K562 (cell line): ENCODE measurements at regions not wholly inside any gene's neighbourhood (a gene's known extent, or its start where the extent isn't known, plus 50 kb on each side); places are given as distances from the start of the nearest gene placed in this dataset.

Experiments used
- ATAC-seq: fragments of 200-7000 bp; cut with Tn5 transposase; 3 replicates; pipeline ENCODE4 v1.9.1; 2020; ENCODE audit warnings: moderate library complexity
- BruUV-seq: library from RNA; stranded (reverse); fragments of 400-500 nt; replicated peaks from 2 replicates; lab custom pipeline; 2021; lab: Mats Ljungman, UMichigan
- CTCF ChIA-PET: fragments of 300-600 bp; formaldehyde crosslinking; extraction: SDS; loops from one replicate; lab custom pipeline; 2021; ENCODE audit warnings: low intra/inter-chr PET ratio; lab: Yijun Ruan, JAX
- POLR2A ChIA-PET: fragments of 300-600, 350-650 bp; sonication (Branson Sonifier 250); formaldehyde crosslinking; extraction: SDS; loops from one replicate; lab custom pipeline; 2021; ENCODE audit warnings: antibody characterized with exemption, inconsistent platforms; lab: Yijun Ruan, JAX
- DNase-seq, 4 experiments: peaks; one replicate each; pipeline versions ENCODE4 v3.0.0 to v3.0.0-alpha.2; 2011 to 2018; ENCODE audit warnings: low spot score in 3 of 4, mixed read lengths in 3 of 4; ENCODE audit errors: extremely low read depth in 1 of 4
- FAIRE-seq: peaks from 2 replicates; lab custom pipeline; 2011; peaks lifted over from hg19 to GRCh38; lab: Jason Lieb, UNC
- H2AFZ ChIP-seq: 2 replicates; pipeline ENCODE4 v1.6.0; 2011; ENCODE audit warnings: low read depth, low read length, control low read depth, inconsistent platforms
- H3K27ac ChIP-seq: fragments of 200-600 bp; 3 replicates; pipeline ENCODE4 v1.8.0; 2011; ENCODE audit warnings: low read depth, mild to moderate bottlenecking, control low read depth, inconsistent platforms, low read length, moderate library complexity, mixed read lengths; ENCODE audit errors: extremely low read depth
- H3K27me3 ChIP-seq, 2 experiments: fragments of 300-600 bp in 1 of 2; 2 replicates in 1 of 2; 3 replicates in 1 of 2; pipeline versions ENCODE4 v1.6.0 to v1.8.0; 2011; ENCODE audit warnings: inconsistent platforms in 2 of 2, low read length in 2 of 2, mild to moderate bottlenecking in 1 of 2, mixed read lengths in 1 of 2, moderate library complexity in 1 of 2; ENCODE audit not compliant: control insufficient read depth in 2 of 2, insufficient read depth in 2 of 2
- H3K36me3 ChIP-seq: fragments of 300-600 bp; 3 replicates; pipeline ENCODE4 v1.8.0; 2011; ENCODE audit warnings: mild to moderate bottlenecking, low read length, inconsistent platforms; ENCODE audit not compliant: control insufficient read depth, insufficient read depth
- H3K4me1 ChIP-seq, 2 experiments: fragments of 200-600 bp in 1 of 2; replicated peaks in 1 of 2; 2 replicates in 1 of 2; 3 replicates in 1 of 2; pipeline versions ENCODE4 v1.5.1 to v1.8.0; 2011; ENCODE audit warnings: inconsistent platforms in 2 of 2, low read length in 2 of 2, mild to moderate bottlenecking in 1 of 2, mixed read lengths in 1 of 2, moderate library complexity in 1 of 2; ENCODE audit not compliant: control insufficient read depth in 2 of 2, insufficient read depth in 2 of 2
- H3K4me2 ChIP-seq: 2 replicates; pipeline ENCODE4 v1.6.1; 2011; ENCODE audit warnings: low read length, control low read depth, inconsistent platforms, mixed read lengths; ENCODE audit not compliant: insufficient read depth
- H3K4me3 ChIP-seq: fragments of 200-600 bp; sonication (generic), shearing (Covaris generic); 2 replicates; pipeline ENCODE4 v1.5.1; 2016; ENCODE audit warnings: control low read depth, inconsistent platforms
- H3K79me2 ChIP-seq: fragments of 200-600 bp; 3 replicates; pipeline ENCODE4 v1.8.0; 2011; ENCODE audit warnings: low read length, inconsistent platforms; ENCODE audit not compliant: control insufficient read depth, insufficient read depth
- H3K9ac ChIP-seq, 2 experiments: 2 replicates each; pipeline versions ENCODE4 v1.6.0 to v1.6.1; 2011; ENCODE audit warnings: low read depth in 2 of 2, low read length in 2 of 2, control low read depth in 1 of 2, inconsistent platforms in 1 of 2, mild to moderate bottlenecking in 1 of 2, mixed read lengths in 1 of 2; ENCODE audit not compliant: insufficient read depth in 1 of 2
- H3K9me1 ChIP-seq: one replicate; pipeline ENCODE4 v1.6.0; 2011; ENCODE audit warnings: inconsistent platforms, mild to moderate bottlenecking, low read length, moderate library complexity; ENCODE audit not compliant: control insufficient read depth, insufficient read depth
- H3K9me3 ChIP-seq: replicated peaks from 2 replicates; pipeline ENCODE4 v1.5.1; 2011; ENCODE audit warnings: low read depth, low read length, inconsistent platforms; ENCODE audit not compliant: control insufficient read depth, insufficient read depth
- H4K20me1 ChIP-seq: replicated peaks from 2 replicates; pipeline ENCODE4 v1.6.1; 2011; ENCODE audit warnings: low read length, inconsistent platforms, mixed read lengths; ENCODE audit not compliant: control insufficient read depth, insufficient read depth
- CREM ChIP-seq: IDR thresholded peaks from 2 replicates; pipeline ENCODE4 v1.6.1; 2014; ENCODE audit warnings: antibody characterized with exemption, low read depth
- HBP1 ChIP-seq: fragments of 450-650 bp; formaldehyde crosslinking; IDR thresholded peaks from 2 replicates; pipeline ENCODE4 v1.4.0; 2022; ENCODE audit warnings: missing genetic modification characterization
- HOXB6 ChIP-seq: fragments of 250-450 bp; sonication (Bioruptor Pico); IDR thresholded peaks from 2 replicates; pipeline ENCODE4 v1.5.1; 2022; ENCODE audit warnings: mild to moderate bottlenecking, borderline replicate concordance
- JUNB ChIP-seq: fragments of 450-650 bp; formaldehyde crosslinking; conservative IDR thresholded peaks from 2 replicates; pipeline ENCODE4 v1.4.0; 2020; ENCODE audit warnings: mild to moderate bottlenecking
- KDM4B ChIP-seq, 2 experiments: fragments of 450-650 bp in 1 of 2; sonication (generic) in 1 of 2; IDR thresholded peaks; 2 replicates each; pipeline ENCODE4 v1.6.1; 2016 to 2017; ENCODE audit warnings: borderline replicate concordance in 2 of 2, antibody characterized with exemption in 1 of 2, low read depth in 1 of 2, mild to moderate bottlenecking in 1 of 2
- MAZ ChIP-seq, 2 experiments: fragments of 450-650 bp in 1 of 2; sonication (generic) in 1 of 2; formaldehyde crosslinking; IDR thresholded peaks in 1 of 2; conservative IDR thresholded peaks in 1 of 2; 2 replicates each; pipeline versions ENCODE4 v1.4.0 to v1.5.0; 2020; ENCODE audit warnings: mild to moderate bottlenecking in 1 of 2, missing genetic modification reagents in 1 of 2
- MCM5 ChIP-seq: fragments of 450-650 bp; IDR thresholded peaks from 2 replicates; pipeline ENCODE4 v1.6.1; 2016; ENCODE audit warnings: low read depth
- MYBL2 ChIP-seq, 2 experiments: fragments of 450-650 bp in 1 of 2; sonication (generic) in 1 of 2; formaldehyde crosslinking in 1 of 2; IDR thresholded peaks; 2 replicates each; pipeline versions ENCODE4 v1.6.1 to v1.8.1; 2017 to 2022; ENCODE audit warnings: borderline replicate concordance in 1 of 2, inconsistent platforms in 1 of 2, low read depth in 1 of 2, mild to moderate bottlenecking in 1 of 2, missing genetic modification reagents in 1 of 2, moderate library complexity in 1 of 2
- NFATC3 ChIP-seq: fragments of 450-650 bp; IDR thresholded peaks from 2 replicates; pipeline ENCODE4 v1.6.1; 2017; ENCODE audit warnings: mild to moderate bottlenecking
- PHF20 ChIP-seq: fragments of 450-650 bp; IDR thresholded peaks from 2 replicates; pipeline ENCODE4 v1.6.1; 2018; ENCODE audit not compliant: partially characterized antibody
- TGIF2 ChIP-seq: sonication (generic); formaldehyde crosslinking; IDR thresholded peaks from 2 replicates; pipeline ENCODE4 v1.8.1; 2022; ENCODE audit warnings: mild to moderate bottlenecking, missing genetic modification reagents, moderate library complexity
- ZFP30 ChIP-seq: fragments of 250-450 bp; sonication (Bioruptor Pico); IDR thresholded peaks from 2 replicates; pipeline ENCODE4 v1.8.0; 2022; ENCODE audit warnings: moderate library complexity, mild to moderate bottlenecking, inconsistent platforms, borderline replicate concordance
- ZNF146 ChIP-seq: IDR thresholded peaks from one replicate; pipeline ENCODE4 v1.6.1; 2018; ENCODE audit warnings: missing compliant biosample characterization; ENCODE audit not compliant: unreplicated experiment
- ZNF197 ChIP-seq: fragments of 200-800 bp; sonication (Bioruptor generic); IDR thresholded peaks from 2 replicates; pipeline ENCODE4 v1.6.1; 2016; ENCODE audit warnings: low read depth, missing genetic modification characterization, missing compliant biosample characterization
- ZNF586 ChIP-seq: fragments of 450-650 bp; formaldehyde crosslinking; conservative IDR thresholded peaks from 2 replicates; pipeline ENCODE4 v1.4.0; 2020; ENCODE audit warnings: mild to moderate bottlenecking, moderate library complexity
- ZNF76 ChIP-seq: fragments of 250-450 bp; sonication (Bioruptor Pico); IDR thresholded peaks from 2 replicates; pipeline ENCODE4 v1.4.0; 2020; ENCODE audit warnings: mild to moderate bottlenecking, moderate library complexity, borderline replicate concordance
- WGBS: fragments of 100-300 bp; shearing (Covaris generic); methylation state at CpG from one replicate; pipeline ENCODE4 v1.1.6; 2016; ENCODE audit warnings: low coverage, mixed read lengths; ENCODE audit not compliant: insufficient coverage; ENCODE audit errors: missing lambda C conversion rate; 5-methylcytosine and 5-hydroxymethylcytosine counted together
- in situ Hi-C: fragments of 300-500 bp; cut with MboI; formaldehyde crosslinking; loops from 4 replicates; pipeline ENCODE4 v1.15.0; 2018; ENCODE audit warnings: inconsistent platforms, mixed read lengths
- intact Hi-C: fragments of 100-400 bp; cut with micrococcal nuclease; formaldehyde crosslinking; loops from 2 replicates; pipeline ENCODE4 v1.14.2; 2022
- TF ChIP-seq, protein P1 (sequence below), 3 experiments: IDR thresholded peaks in 2 of 3; conservative IDR thresholded peaks in 1 of 3; 2 replicates each; pipeline ENCODE4 v1.5.1; 2011 to 2012; ENCODE audit warnings: low read length in 3 of 3, mild to moderate bottlenecking in 3 of 3, control low read depth in 2 of 3, improper control_type of control experiment in 1 of 3, inconsistent platforms in 1 of 3, low read depth in 1 of 3, mixed read lengths in 1 of 3, moderate library complexity in 1 of 3; ENCODE audit not compliant: insufficient read depth in 2 of 3
- TF ChIP-seq, protein P2 (sequence below): fragments of 250-450 bp; sonication (Bioruptor Pico); IDR thresholded peaks from 2 replicates; pipeline ENCODE4 v1.8.0; 2022; ENCODE audit warnings: inconsistent platforms, mild to moderate bottlenecking, moderate library complexity, borderline replicate concordance

DNA sequence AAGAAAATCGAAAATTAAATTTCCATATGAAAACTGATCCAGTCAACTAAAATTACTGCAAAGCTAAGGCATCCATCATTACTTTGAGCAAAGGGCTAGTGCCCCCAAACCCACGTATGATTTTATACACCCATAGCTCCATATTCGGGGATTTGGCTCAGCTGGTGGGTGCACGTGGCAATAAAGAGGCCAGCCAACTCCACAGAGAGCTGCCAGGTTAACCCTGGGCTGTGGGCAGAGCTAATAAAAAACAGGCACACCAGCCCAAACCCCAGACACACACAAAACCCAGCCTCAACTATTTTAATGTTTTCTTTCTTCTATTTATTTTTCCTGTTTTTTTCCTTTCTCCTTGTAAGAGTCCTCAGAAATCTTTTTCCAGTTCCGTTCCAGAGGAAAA lies 151.3 kb upstream of the SOX11 start:
- Histone ChIP-seq H3K27me3 (no peaks in the 10 kb centered on the region), H3K9me1 (no peaks in the 10 kb centered on the region), H2AFZ (no peak overlapping the region), H4K20me1 (no peaks in the 10 kb centered on the region), H3K4me3 (no peak overlapping the region), H3K9ac (no peak overlapping the region), H3K27ac (no peak overlapping the region), H3K4me1 (no peaks in the 10 kb centered on the region), H3K36me3 (no peaks in the 10 kb centered on the region), H3K79me2 (no peaks in the 10 kb centered on the region), H3K4me2 (no peak overlapping the region), H3K9me3 (no peaks in the 10 kb centered on the region)
- WGBS = 0% methylated on average over 5 of the region's 5 CpGs
- CTCF ChIA-PET = no interaction called here
- TF ChIP-seq TGIF2 (CRISPR knock-in tag) (no peak), KDM4B (IDR thresholded peaks at IDR 0.05; ENCODE audit: borderline replicate concordance in 2 of 2, low read depth in 1 of 2) (no peak), CREM (no peak), ZNF146 (CRISPR knock-in tag) (no peak), ZNF586 (CRISPR knock-in tag) (no peak), ZNF197 (no peak), NFATC3 (no peak), JUNB (CRISPR knock-in tag) (no peak), ZNF76 (CRISPR knock-in tag) (no peak), PHF20 (no peak), HBP1 (CRISPR knock-in tag) (no peak), MCM5 (no peak), MYBL2 (IDR thresholded peaks at IDR 0.05; ENCODE audit: low read depth) (no peak), MYBL2 (CRISPR knock-in tag; IDR thresholded peaks at IDR 0.05; ENCODE audit: borderline replicate concordance) (no peak), ZFP30 (CRISPR knock-in tag) (no peak), MAZ (CRISPR knock-in tag; conservative IDR thresholded peaks at IDR 0.05 in 1 of 2, IDR thresholded peaks at IDR 0.05 in 1 of 2) (no peak), HOXB6 (CRISPR knock-in tag) (no peak)
- TF ChIP-seq, protein P1, sequence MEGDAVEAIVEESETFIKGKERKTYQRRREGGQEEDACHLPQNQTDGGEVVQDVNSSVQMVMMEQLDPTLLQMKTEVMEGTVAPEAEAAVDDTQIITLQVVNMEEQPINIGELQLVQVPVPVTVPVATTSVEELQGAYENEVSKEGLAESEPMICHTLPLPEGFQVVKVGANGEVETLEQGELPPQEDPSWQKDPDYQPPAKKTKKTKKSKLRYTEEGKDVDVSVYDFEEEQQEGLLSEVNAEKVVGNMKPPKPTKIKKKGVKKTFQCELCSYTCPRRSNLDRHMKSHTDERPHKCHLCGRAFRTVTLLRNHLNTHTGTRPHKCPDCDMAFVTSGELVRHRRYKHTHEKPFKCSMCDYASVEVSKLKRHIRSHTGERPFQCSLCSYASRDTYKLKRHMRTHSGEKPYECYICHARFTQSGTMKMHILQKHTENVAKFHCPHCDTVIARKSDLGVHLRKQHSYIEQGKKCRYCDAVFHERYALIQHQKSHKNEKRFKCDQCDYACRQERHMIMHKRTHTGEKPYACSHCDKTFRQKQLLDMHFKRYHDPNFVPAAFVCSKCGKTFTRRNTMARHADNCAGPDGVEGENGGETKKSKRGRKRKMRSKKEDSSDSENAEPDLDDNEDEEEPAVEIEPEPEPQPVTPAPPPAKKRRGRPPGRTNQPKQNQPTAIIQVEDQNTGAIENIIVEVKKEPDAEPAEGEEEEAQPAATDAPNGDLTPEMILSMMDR (IDR thresholded peaks at IDR 0.05 in 2 of 3, conservative IDR thresholded peaks at IDR 0.05 in 1 of 3; ENCODE audit: insufficient read depth in 2 of 3, low read depth in 1 of 3, low read length in 3 of 3) = no peak
- TF ChIP-seq, protein P2, sequence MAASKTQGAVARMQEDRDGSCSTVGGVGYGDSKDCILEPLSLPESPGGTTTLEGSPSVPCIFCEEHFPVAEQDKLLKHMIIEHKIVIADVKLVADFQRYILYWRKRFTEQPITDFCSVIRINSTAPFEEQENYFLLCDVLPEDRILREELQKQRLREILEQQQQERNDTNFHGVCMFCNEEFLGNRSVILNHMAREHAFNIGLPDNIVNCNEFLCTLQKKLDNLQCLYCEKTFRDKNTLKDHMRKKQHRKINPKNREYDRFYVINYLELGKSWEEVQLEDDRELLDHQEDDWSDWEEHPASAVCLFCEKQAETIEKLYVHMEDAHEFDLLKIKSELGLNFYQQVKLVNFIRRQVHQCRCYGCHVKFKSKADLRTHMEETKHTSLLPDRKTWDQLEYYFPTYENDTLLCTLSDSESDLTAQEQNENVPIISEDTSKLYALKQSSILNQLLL (CRISPR knock-in tag) = no peak
- no TSS peak for BruUV-seq
- no peak for FAIRE-seq
- intact Hi-C loops = no loop called here
- no peak for DNase-seq
- POLR2A ChIA-PET = interaction anchor here (0.9 kb wide), 1 partner anchor 13 kb away, joined by 3 read pairs; no protein-coding TSS in a partner anchor
- ATAC-seq = no peak
- in situ Hi-C loops = no loop called here
